ENCODE measurements at regions not wholly inside any gene's neighbourhood (a gene's known extent, or its start where the extent isn't known, plus 50 kb on each side); places are given as distances from the start of the nearest gene placed in this dataset.
"Not testable (repeated sequence)": the region's sequence is repeated elsewhere in the genome, so short reads cannot be mapped to it uniquely, and the experiment has no call there.

DNA sequence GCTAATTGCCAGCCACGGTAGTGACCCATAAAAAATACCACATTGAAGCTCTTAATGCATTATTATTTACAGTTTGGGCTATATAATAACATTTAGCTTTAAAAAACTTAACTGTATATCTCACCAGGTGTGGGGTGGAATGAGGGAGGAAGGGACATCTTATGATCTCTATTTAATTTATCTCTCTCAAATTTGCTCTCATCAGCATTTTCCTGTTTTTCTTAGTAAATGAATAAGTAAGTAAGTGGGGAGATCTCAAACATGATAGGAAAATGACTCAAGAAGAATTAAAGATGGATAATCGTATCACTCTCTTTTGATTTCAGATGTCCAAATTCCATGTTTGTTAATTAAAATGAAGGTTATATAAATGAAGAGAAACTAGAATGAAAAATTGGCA lies 200.7 kb upstream of the NR3C2 start:
- CTCF ChIA-PET: no interaction called here
- Mint-ChIP-seq H3K36me3 (ENCODE audit: low read depth) (no peaks in the 10 kb centered on the region), H3K4me1 (no peaks in the 10 kb centered on the region), H3K27ac (no peak overlapping the region), H3K9me3 (peaks cover 7% of the 10 kb centered on the region), H3K4me3 (no peak overlapping the region), H3K27me3 (no peaks in the 10 kb centered on the region)
- POLR2A ChIA-PET: no interaction called here
- no peak for DNase-seq

DNA sequence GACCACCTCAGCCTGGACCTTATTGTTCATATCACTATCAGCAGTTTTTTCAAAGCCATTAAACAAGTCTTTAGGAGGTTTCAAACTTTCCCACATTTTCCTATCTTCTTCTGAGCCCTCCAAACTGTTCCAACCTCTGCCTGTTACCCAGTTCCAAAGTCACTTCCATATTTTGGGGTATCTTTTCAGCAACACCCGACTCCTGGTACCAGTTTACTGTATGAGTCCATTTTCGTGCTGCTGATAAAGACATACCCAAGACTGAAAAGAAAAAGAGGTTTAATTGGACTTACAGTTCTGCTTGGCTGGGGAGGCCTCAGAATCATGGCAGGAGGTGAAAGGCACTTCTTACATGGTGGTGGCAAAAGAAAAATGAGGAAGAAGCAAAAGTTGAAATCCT lies 195.9 kb upstream of the NR3C2 start:
- H3K36me3 Mint-ChIP-seq (ENCODE audit: low read depth); H3K27ac Mint-ChIP-seq; H3K27me3 Mint-ChIP-seq; DNase-seq; H3K4me1 Mint-ChIP-seq; POLR2A ChIA-PET; H3K4me3 Mint-ChIP-seq; CTCF ChIA-PET: not testable (repeated sequence)
- peaks cover 23% of the 10 kb centered on the region for H3K9me3 Mint-ChIP-seq

DNA sequence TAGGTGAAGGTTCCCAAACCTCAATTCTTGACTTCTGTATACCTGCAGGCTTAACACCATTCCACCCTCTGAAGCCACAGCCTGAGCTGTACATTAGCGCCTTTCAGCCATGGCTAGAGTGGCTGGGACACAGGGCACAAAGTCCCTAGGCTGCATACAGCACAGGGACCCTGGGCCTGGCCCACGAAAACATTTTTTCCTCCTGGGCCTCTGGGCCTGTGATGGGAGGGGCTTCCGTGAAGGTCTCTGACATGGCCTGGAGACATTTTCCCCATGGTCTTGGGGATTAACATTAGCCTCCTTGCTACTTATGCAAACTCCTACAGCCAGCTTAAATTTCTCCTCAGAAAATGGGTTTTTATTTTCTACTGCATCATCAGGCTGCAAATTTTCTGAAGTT lies 195.2 kb upstream of the NR3C2 start:
- H3K9me3 Mint-ChIP-seq: peaks cover 23% of the 10 kb centered on the region
- H3K27me3 Mint-ChIP-seq; POLR2A ChIA-PET; H3K27ac Mint-ChIP-seq; H3K4me3 Mint-ChIP-seq; H3K4me1 Mint-ChIP-seq; H3K36me3 Mint-ChIP-seq (ENCODE audit: low read depth); DNase-seq; CTCF ChIA-PET: not testable (repeated sequence)

DNA sequence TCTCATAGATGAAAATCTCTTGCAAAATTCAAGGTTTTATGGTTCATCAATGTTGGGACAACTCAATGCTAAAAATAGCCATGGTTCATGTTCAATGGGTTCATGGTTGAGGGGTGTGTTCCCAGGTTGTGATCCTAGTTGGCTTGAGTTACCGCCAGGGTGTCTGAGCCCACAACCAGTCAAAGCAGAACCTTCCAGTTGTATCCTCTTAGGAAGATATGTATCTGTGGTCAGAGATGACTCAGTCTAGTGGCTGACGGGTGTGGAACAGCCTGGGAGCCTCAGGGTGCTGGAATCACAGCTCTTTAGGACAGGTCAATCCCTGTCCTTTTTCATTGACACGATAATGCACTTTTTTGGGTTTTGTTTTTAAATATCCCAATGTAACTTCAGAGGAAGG lies 192.3 kb upstream of the NR3C2 start:
- H3K27me3 Mint-ChIP-seq: no peaks in the 10 kb centered on the region
- CTCF ChIA-PET: no interaction called here
- no peak for DNase-seq
- H3K9me3 Mint-ChIP-seq: peaks cover 23% of the 10 kb centered on the region
- H3K4me3 Mint-ChIP-seq: no peak overlapping the region
- no peak overlapping the region for H3K27ac Mint-ChIP-seq
- POLR2A ChIA-PET: no interaction called here
- no peaks in the 10 kb centered on the region for H3K36me3 Mint-ChIP-seq (ENCODE audit: low read depth)
- H3K4me1 Mint-ChIP-seq: no peaks in the 10 kb centered on the region

DNA sequence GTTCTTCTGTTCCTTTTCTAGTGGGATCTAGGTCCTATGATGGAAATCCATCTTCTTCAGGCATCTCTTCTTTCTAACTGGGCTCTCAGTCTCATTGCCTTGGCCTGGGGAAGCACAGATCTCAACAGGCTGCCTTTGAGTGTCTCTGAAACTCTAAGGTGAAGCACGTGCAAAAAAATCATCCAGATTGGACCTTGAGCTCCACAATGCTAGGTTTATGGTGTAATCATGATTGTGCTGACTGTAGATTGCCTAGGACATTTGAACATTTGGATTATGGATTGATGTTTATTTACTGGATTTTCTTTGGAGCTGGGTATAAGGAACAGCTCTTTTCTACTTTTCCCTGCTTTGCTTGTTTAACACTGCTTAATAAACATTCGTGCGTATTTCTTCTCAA lies 191.5 kb upstream of the NR3C2 start:
- Mint-ChIP-seq H3K4me1 (no peaks in the 10 kb centered on the region), H3K36me3 (ENCODE audit: low read depth) (no peaks in the 10 kb centered on the region), H3K4me3 (no peak overlapping the region), H3K9me3 (peaks cover 19% of the 10 kb centered on the region), H3K27ac (no peak overlapping the region), H3K27me3 (no peaks in the 10 kb centered on the region)
- no peak for DNase-seq
- ChIA-PET CTCF (no interaction called here), POLR2A (no interaction called here)

DNA sequence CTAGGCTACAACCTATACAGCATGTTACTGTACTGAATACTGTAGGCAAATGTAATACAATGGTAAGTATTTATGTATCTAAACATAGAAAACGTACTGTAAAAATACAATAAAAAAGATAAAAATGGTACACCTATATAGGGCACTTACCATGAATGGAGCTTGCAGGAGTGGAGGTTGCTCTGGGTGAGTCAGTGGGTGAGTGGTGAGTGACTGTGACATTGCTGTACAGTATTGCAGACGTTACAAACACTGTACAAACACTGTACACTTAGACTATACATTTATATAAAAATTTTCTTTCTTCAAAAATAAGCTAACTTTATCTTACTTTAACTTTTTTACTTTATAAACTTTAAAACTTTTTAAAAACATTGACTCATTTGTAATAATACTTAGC lies 190.3 kb upstream of the NR3C2 start:
- no peak for DNase-seq
- CTCF ChIA-PET: no interaction called here
- H3K9me3 Mint-ChIP-seq: peaks cover 12% of the 10 kb centered on the region
- POLR2A ChIA-PET: no interaction called here
- no peaks in the 10 kb centered on the region for H3K4me1 Mint-ChIP-seq
- H3K27me3 Mint-ChIP-seq: no peaks in the 10 kb centered on the region
- no peak overlapping the region for H3K27ac Mint-ChIP-seq
- no peaks in the 10 kb centered on the region for H3K36me3 Mint-ChIP-seq (ENCODE audit: low read depth)
- H3K4me3 Mint-ChIP-seq: no peak overlapping the region

DNA sequence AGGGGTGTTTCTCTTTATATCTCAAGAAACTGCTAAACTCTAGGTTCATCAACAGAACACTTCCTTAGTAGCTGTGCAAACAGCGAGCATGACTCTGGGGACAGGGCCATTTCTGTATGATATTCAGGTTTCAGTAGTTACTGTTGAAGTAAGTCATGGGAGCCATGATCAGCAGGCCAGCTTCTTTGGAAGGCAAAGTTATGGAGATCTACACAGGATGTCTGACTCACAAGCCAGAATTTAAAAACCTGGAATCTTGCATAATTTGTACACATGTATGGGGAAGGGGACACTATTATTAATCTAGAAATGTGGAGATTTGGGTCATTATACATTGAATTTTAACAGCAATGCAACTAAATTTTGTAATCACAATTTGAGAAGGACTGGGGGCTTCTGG lies 187.8 kb upstream of the NR3C2 start:
- DNase-seq: no peak
- H3K36me3 Mint-ChIP-seq (ENCODE audit: low read depth): no peaks in the 10 kb centered on the region
- H3K9me3 Mint-ChIP-seq: no peaks in the 10 kb centered on the region
- no peaks in the 10 kb centered on the region for H3K4me1 Mint-ChIP-seq
- CTCF ChIA-PET: no interaction called here
- no peak overlapping the region for H3K4me3 Mint-ChIP-seq
- POLR2A ChIA-PET: no interaction called here
- no peaks in the 10 kb centered on the region for H3K27me3 Mint-ChIP-seq
- no peak overlapping the region for H3K27ac Mint-ChIP-seq

DNA sequence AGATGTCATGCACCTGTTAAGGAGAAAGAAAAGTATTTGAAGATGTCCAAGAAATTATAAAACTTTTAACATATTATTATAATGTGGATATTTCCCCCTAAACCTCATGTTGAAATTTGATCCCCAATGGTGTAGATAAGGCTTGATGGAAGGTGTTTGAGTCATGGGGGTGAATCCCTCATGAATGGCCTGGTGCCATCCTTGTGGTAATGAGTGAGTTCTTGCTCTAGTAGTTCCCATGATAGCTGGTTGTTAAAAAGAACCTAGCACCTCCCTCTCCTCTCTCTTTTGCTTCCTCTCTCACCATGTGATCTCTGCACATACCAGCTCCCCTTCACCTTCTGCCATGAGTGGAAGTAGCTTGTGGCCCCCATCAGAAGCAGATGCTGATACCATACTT lies 176.6 kb upstream of the NR3C2 start:
- no peaks in the 10 kb centered on the region for H3K4me1 Mint-ChIP-seq
- no peak for DNase-seq
- no peaks in the 10 kb centered on the region for H3K27me3 Mint-ChIP-seq
- no peak overlapping the region for H3K4me3 Mint-ChIP-seq
- no peak overlapping the region for H3K27ac Mint-ChIP-seq
- CTCF ChIA-PET: no interaction called here
- H3K9me3 Mint-ChIP-seq: peaks cover 3% of the 10 kb centered on the region
- POLR2A ChIA-PET: no interaction called here
- H3K36me3 Mint-ChIP-seq (ENCODE audit: low read depth): no peaks in the 10 kb centered on the region

DNA sequence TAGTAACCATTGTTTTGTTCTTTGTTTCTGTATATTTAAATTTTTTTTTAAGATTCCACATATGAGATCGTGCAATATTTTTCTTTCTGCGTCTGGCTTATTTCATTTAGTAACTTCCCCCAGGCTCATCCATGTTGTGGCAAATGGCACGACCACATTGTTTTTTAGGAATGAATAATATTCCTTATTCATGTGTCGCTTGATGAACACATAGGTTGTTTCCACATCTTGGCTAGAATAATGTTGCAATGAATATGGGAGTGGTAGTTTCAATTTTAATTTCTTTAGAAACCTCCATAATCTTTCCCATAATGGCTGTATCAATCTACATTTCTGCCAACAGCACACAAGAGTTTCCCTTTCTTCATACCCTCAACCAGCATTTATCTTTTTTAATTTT lies 166.8 kb upstream of the NR3C2 start:
- no peaks in the 10 kb centered on the region for H3K4me1 Mint-ChIP-seq
- H3K4me3 Mint-ChIP-seq: no peak overlapping the region
- ChIA-PET CTCF (no interaction called here), POLR2A (no interaction called here)
- H3K9me3 Mint-ChIP-seq: no peaks in the 10 kb centered on the region
- H3K27me3 Mint-ChIP-seq: no peaks in the 10 kb centered on the region
- no peak for DNase-seq
- H3K36me3 Mint-ChIP-seq (ENCODE audit: low read depth): no peaks in the 10 kb centered on the region
- H3K27ac Mint-ChIP-seq: no peak overlapping the region

DNA sequence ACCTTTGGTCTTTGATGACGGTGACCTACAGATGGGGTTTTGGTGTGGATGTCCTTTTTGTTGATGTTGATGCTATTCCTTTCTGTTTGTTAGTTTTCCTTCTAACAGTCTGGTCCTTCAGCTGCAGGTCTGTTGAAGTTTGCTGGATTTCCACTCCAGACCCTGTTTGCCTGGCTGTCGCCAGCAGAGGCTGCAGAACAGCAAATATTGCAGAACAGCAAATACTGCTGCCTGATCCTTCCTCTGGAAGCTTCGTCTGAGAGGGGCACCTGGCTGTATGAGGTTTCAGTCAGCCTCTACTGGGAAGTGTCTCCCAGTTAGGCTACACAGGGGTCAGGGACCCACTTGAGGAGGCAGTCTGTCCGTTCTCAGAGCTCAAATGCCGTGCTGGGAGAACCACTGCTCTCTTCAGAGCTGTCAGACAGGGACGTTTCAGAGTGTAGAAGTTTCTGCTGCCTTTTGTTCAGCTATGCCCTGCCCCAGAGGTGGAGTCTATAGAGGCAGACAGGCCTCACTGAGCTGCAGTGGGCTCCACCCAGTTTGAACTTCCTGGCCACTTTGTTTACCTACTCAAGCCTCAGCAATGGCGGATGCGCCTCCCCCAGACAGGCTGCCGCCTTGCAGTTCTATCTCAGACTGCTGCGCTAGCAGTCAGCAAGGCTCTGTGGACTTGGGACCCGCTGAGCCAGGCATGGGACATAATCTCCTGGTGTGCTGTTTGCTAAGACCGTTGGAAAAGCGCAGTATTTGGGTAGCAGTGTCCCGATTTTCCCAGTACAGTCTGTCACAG lies 156.4 kb upstream of the NR3C2 start:
- peaks cover 20% of the 10 kb centered on the region for H3K9me3 Mint-ChIP-seq
- H3K4me3 Mint-ChIP-seq; CTCF ChIA-PET; H3K36me3 Mint-ChIP-seq (ENCODE audit: low read depth); POLR2A ChIA-PET; H3K27me3 Mint-ChIP-seq; H3K4me1 Mint-ChIP-seq; H3K27ac Mint-ChIP-seq; DNase-seq: not testable (repeated sequence)

DNA sequence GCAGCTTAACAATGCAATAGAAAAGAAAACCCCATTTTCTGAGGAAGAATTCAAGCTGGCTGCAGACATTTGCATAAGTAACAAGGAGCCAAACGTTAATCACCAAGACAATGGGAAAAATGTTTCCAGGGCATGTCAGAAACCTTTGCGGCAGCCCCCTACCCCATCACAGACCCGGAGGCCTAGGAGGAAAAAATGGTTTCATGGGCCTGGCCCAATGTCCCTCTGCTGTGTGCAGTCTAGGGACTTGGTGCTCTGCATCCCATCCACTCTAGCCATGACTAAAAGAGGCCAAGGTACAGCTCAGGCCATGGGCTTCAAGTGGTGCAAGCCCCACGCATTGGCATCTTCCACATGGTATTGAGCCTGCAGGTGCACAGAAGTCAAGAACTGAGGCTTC lies 147.0 kb upstream of the NR3C2 start:
- peaks cover 4% of the 10 kb centered on the region for H3K36me3 Mint-ChIP-seq (ENCODE audit: low read depth)
- POLR2A ChIA-PET: no interaction called here
- no peak for DNase-seq
- no peak overlapping the region for H3K4me3 Mint-ChIP-seq
- H3K27me3 Mint-ChIP-seq: no peaks in the 10 kb centered on the region
- peaks cover 2% of the 10 kb centered on the region for H3K4me1 Mint-ChIP-seq
- peaks cover 12% of the 10 kb centered on the region for H3K9me3 Mint-ChIP-seq
- CTCF ChIA-PET: interaction anchor here (0.6 kb wide), 1 partner anchor 285 kb away, joined by 4 read pairs; no protein-coding TSS in a partner anchor
- H3K27ac Mint-ChIP-seq: no peak overlapping the region

DNA sequence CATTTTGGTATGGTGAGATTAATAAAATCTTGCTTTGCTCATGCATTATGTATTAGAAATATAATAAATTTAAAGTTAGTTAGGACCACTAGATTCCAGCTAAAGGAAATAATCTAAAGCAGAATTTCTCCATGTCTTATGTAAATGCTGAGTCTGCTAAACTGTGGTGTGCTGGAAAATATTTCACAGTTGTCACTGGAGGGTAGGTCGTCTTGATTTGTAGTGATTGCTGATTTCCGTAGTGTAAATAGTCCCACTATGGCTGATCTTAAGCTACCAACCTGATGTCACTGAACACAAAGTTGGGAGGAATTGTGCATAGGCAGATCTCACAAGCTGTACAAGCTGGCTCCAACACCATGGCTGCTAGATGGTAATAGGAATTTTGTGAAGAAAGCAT lies 133.4 kb upstream of the NR3C2 start:
- H3K27me3 Mint-ChIP-seq: no peaks in the 10 kb centered on the region
- H3K4me1 Mint-ChIP-seq: no peaks in the 10 kb centered on the region
- ChIA-PET POLR2A (no interaction called here), CTCF (no interaction called here)
- H3K4me3 Mint-ChIP-seq: no peak overlapping the region
- peaks cover 3% of the 10 kb centered on the region for H3K9me3 Mint-ChIP-seq
- no peaks in the 10 kb centered on the region for H3K36me3 Mint-ChIP-seq (ENCODE audit: low read depth)
- H3K27ac Mint-ChIP-seq: no peak overlapping the region
- no peak for DNase-seq

DNA sequence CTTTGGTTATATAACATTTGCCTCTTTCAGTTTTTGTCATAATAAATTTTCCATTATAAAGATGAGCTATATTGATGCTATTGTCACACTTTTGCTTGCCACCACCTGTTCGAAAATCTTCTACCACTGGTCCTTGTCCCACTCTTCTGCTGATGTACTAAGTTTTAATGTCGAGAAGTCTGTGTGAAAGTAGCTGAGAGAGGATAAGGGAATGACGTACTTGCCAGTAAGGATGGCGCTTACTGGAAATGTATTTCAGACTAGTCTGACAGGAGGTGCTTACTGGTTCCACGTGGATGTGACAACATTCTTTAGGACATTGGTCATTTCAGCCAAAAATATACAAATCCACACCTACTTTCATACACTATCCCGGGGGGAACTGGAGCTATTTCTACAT lies 132.7 kb upstream of the NR3C2 start:
- Mint-ChIP-seq H3K27me3 (no peaks in the 10 kb centered on the region), H3K27ac (no peak overlapping the region), H3K9me3 (peaks cover 5% of the 10 kb centered on the region), H3K36me3 (ENCODE audit: low read depth) (no peaks in the 10 kb centered on the region), H3K4me3 (no peak overlapping the region), H3K4me1 (no peaks in the 10 kb centered on the region)
- POLR2A ChIA-PET: no interaction called here
- DNase-seq: no peak
- CTCF ChIA-PET: interaction anchor here (0.6 to 1.4 kb wide), 3 partner anchors 20 to 1161 kb away, joined by 3 to 5 read pairs (median 3); no protein-coding TSS in a partner anchor

DNA sequence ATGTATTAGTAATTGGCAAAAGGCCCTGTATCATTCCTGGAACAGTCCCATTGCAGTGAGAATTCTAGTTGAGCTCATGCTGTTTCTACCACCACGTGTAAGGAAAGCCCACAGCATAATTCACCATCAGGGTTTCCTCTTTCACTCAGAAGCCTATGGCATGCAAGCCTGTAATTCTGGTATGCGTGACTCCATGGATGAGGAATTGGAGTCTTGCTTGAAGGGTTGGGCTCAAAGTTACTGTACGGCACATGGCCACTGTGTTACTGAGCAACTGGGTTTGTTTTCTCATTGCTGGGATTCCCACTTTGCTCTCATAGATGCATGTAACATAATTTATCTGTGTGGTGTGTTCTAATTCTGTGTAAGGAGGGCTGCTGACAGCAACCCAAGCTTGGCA lies 132.3 kb upstream of the NR3C2 start:
- no peaks in the 10 kb centered on the region for H3K36me3 Mint-ChIP-seq (ENCODE audit: low read depth)
- DNase-seq: no peak
- peaks cover 9% of the 10 kb centered on the region for H3K9me3 Mint-ChIP-seq
- H3K4me3 Mint-ChIP-seq: no peak overlapping the region
- H3K27me3 Mint-ChIP-seq: no peaks in the 10 kb centered on the region
- no peaks in the 10 kb centered on the region for H3K4me1 Mint-ChIP-seq
- H3K27ac Mint-ChIP-seq: no peak overlapping the region
- ChIA-PET CTCF (interaction anchor here (0.6 to 1.4 kb wide), 2 partner anchors 20 to 41 kb away, joined by 3 read pairs; no protein-coding TSS in a partner anchor), POLR2A (no interaction called here)
